NCI-H345 treated with DMSO at 0.1 percent for 48 hours (cell line): ENCODE measurements at regions not wholly inside any gene's neighbourhood (a gene's known extent, or its start where the extent isn't known, plus 50 kb on each side); places are given as distances from the start of the nearest gene placed in this dataset.

Source experiments
- DNase-seq: peaks from one replicate; lab custom pipeline; 2025; ENCODE audit not compliant: unreplicated experiment; lab: John Stamatoyannopoulos, UW

DNA sequence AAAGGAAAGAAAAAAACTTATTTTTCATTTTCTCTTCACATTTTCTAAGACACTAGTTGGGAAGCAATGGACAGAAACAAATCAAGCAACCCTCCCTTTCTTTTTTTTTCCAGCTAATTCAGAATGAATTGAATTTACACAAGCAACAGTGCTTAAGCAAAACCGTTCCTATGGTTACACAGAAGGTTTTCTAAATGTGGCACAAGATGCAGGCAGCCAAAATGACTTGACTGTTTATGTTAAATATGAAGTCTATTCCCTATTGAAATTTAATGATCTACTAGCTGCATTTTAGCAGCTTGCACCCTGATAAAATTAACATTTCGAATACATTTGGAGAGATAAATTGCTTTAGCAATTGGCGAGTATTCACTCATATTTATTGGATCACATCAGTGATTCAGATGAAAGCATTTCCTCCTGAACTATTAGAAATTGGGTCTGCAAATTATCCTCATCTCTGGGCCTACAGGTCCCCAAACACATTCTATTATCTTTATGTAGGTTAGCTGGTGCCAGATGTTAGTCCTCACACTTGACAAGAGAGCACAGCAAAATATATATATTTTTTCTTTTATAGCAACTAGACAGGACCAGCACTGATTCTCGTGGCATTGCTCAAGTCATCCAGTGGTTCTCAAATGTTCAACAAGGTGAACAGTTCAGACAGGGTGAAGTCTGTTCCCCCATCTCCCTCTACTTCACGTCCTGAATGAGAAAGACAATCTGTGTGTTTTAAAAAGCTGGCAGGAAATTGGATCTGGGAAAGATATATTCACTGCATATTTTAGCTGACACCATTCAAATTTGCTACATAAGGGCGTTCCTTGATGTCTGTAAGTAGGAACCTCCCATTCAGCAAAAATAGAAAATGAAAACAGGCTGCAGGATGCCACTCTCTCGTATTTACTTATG, 463.6 kb upstream of the KCNMB2 start:
- DNase-seq = no peak

DNA sequence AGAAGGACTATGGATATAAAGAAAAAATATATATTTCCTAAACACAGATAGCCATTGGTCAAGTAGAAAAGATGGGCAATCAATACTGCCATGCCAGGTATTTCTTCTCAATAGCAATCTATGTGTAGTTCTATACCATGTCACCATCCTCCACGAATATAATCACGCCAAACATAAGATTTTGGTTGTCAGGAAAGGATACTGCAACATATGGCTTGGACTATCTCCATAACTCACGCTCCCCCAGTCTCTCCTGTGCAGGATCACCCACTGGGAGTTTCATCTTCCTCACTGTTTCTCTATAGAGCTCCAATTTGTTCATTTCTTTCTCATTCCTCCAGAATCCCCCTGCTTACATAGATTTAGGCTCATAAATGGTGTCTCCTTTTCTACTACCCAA, 462.9 kb upstream of the KCNMB2 start:
- DNase-seq = no peak

- no peak for DNase-seq
Observed at GRCh38 chr3:178075344-178075743, 460.9 kb upstream of the KCNMB2 start.

GRCh38 chr3:178078953-178079352, 457.3 kb upstream of the KCNMB2 start:
- DNase-seq = no peak

DNA sequence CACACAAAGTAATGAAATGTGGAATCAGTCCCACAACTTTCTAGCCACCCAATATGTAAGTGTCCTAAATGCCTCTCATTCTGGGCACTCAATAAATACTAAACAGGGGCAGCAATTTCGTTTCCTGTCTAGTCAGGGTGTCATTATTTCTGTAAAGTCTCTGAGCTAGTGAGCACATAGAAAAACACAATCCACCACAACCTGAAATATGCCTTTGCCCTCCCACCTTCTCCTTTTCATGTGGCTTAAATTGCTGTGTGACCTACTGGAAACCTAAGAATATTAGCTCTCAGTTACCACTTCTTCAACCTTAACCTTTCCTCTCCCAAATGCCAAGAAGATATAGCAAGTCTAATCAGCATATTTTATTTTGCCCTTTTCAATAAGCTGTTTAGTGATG, 456.3 kb upstream of the KCNMB2 start:
- no peak for DNase-seq

DNA sequence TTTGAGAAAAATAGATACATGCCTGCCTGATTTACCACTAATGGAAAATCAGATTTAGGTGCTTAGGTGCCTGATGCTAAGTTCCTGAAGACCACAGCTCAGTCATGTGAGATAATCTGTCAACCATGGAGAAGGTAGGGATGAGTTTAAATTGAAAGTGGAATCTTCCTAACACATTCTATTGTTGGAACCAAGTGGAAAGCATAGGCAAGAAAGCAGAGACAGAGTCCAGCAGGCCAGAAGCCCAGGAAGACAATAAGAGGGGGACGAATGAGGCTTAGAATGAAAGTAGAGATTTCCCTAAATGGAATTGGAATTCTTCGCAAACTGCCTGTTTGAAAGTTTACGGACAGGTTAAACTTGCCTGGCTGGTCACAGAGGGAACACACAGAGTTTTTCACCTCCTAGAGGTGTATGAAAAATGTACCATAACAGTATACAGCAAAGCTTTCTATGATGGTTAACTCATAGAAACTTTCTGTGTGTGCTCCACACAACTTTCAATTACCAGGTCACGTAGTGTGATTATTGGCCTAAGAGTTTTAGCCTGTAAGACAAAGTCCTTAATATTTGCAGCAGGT, 453.8 kb upstream of the KCNMB2 start:
- DNase-seq = no peak

- peak; percentile 71 for DNase-seq
Observed at GRCh38 chr3:178083906-178084866, 452.1 kb upstream of the KCNMB2 start.

DNA sequence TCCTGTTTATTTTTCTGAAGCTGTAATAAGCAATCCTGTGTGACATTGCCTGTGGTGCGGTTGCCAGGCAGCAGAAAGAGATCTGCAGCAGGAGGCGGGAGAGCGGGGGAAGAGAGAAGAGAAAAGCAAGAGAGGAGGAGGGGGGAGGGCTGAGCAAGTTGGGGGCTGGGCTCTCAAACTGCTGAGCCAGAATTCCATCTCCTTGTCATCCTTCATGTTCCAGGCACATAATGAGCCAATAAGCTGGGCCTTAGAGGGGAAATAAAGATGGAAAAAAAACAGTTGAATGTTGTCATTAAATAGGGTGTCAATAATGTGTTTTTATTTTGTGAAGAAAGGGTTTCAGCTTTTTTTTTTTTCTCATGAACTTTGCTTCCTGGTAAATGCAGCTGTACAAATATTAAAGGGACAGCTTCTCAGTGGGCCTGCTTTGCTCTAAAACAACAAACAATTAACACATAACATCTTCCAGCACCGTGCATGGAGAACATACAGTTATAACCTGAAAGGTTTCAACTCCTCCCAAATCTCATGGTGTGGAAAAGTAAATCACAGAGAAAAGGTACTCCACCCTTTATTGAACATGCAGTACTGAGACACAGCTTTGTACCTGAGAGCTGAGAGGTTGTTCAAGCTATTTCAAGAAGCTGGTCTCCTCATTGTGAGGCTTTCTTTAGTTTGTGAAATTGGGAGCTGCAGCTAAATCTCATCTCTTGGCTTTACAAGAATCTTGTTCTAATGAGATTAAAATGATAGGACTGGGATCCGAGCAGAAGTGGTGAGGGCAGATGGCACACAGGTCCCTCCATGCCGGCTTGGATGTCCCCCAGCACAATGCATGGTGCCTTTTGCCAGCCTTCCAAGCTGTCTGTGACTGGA, 451.1 kb upstream of the KCNMB2 start:
- DNase-seq = peak; percentile 99

- DNase-seq = no peak
Observed at GRCh38 chr3:178085817-178086123, 450.5 kb upstream of the KCNMB2 start.

DNA sequence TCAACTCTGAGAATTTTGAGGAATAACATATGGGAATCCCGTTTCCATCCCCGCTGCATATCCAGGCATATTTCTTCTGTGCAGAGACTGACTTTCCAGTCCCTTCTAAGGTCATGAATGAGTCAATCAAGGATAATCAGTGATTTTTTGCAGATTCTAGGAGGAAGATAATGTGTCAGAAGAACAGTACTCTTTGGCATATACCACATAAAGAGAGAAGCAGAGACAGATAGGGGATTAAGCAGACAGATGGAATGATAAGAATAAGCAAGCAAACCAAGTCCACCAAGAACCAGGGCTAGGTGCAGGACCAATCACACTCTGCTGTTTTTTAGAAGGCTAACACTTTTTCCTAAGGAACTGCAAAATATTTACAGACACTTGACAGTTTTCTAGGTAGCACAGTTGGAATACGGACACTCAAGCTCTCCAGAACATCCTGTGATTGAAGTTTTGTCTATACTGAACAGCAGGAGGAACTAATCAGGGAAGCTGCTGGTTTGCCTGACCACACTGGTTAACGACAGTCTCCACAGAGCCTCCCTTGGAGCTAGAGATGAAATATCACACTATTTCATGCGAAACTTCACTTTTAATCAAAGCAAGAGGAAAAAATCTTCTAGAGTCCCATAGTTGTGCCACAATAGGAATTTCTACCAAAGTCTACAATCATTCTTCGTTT, 450.0 kb upstream of the KCNMB2 start:
- peak; percentile 53 for DNase-seq

DNA sequence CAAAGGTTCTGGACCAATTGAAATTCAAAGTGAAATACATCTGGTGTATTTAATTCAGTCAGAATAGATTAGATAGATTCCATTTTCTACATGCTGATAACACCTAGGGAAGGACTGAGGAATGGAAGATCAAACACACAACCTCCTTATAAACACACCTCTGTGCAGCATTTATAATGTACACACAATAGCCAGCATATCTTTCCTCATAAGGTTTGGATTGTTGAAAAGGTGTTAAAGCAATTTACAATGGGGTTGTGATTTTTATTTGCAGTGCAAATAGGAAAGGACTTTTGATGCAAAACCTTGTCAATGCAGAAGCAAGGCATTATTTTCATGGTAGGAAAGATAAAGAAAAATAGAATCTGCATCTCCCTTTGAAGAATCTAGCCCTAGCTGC, 448.9 kb upstream of the KCNMB2 start:
- no peak for DNase-seq

GRCh38 chr3:178088963-178089362, 447.3 kb upstream of the KCNMB2 start:
- DNase-seq = peak; percentile 31

DNA sequence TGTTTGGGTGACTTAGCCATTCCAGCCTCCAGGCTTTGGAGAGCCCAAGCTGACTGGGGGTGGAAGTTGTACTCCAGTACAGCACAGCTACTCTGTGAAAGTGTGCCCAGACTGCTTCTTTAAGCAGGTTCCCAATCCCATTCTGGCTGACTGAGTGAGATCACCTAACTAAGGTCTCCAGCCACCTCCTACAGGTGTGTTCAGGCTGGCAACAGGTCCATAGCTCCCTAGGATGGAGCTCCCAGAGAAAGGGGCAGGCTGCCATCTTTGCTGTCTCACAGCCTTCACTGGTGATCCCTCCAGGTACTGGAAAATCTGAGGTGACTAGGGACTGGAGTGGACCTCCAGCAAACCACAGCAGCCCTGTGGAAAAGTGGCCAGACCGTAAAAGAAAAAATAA, 445.3 kb upstream of the KCNMB2 start:
- no peak for DNase-seq

DNA sequence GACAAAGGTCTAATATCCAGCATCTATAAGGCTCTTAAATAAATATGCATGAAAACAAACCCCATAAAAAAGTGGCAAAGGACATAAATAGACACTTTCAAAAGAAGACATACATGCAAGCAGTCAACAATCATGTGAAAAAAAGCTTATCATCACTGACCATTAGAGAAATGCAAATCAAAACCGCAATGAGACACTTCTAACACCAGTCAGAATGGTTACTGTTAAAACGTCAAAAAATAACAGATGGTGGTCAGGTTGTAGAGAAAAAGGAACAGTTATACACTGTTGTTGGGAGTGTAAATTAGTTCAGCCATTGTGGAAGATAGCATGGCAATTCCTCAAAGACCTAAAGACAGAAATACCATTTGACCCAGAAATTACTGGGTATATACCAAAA, 440.7 kb upstream of the KCNMB2 start:
- DNase-seq = no peak

DNA sequence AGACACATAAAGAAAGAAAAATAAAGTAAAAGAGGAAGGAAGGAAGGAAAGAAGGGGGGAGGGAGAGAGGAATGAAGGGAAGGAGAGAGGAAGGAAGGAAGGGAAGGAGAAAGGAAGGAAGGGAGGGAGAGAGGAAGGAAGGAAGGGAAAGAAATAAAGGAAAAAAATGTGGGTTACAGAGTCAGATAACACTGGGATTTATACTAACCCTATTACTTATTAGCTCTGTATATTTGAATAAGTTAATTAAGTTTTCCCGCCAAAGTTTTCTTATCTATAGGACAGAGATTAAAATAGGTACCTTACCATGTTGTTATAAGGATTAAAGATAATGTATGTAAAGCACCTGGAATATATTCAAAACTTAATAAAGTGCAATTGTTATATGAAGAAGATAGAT, 439.3 kb upstream of the KCNMB2 start:
- DNase-seq = no peak

GRCh38 chr3:178097576-178097975, 438.7 kb upstream of the KCNMB2 start:
- DNase-seq = no peak

DNA sequence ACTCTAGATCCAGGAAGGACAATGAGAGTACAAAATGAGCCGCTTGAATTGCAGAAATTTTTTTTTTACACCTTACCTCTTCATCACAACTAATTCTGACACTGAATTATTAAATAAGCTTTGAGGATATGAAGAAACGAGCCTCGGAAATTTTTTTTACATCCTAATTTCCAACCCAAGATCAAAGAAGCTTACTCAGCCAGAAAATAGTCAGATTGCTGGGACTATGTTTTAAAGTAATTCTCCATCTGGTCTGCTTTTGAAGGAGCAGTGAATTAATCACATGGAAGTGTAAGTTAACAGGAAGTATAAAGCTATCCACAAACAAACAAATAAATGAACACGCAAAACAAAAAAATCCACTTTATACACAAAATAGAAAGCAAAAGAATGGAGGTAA, 437.0 kb upstream of the KCNMB2 start:
- DNase-seq = no peak

DNA sequence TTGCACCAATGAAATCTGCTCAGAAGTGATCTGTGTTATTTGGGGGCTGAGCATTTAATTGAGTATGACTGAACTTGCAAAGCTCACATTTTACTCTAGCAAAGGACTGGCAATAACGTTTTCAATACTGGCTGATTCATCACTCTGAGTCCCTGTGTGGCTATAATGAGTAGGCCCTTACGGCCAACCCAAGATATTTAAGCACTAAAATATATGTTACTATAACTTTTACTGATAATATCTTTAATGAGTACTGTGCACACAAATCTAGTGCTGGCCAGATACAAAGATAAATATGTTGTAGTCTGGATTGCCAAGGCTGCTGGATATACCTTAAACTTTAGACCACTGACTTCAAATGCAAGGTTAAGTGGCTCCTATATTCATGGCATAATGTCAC, 436.4 kb upstream of the KCNMB2 start:
- no peak for DNase-seq

- no peak for DNase-seq
Observed at GRCh38 chr3:178100908-178101307, 435.3 kb upstream of the KCNMB2 start.

DNA sequence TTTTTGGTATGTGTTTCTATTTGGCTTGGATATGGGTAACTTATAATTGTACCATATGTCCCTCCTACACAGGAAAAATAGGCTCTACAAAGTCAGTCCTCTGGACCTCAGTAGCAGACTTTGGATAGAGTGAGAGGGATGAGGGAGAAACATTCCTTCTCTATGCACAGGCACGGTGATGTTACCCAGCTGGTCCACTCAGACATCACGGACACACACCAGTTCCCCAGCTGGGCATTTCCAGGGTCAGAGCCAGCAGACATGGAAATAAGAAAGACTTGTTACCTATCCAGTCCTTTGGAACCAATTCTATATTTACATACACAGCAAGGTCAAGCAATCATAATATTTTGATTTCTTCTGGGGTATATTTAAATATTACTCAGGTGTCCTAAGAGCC, 433.1 kb upstream of the KCNMB2 start:
- DNase-seq = no peak
